ENCODE measurements at regions not wholly inside any gene's neighbourhood (a gene's known extent, or its start where the extent isn't known, plus 50 kb on each side); places are given as distances from the start of the nearest gene placed in this dataset.

DNA sequence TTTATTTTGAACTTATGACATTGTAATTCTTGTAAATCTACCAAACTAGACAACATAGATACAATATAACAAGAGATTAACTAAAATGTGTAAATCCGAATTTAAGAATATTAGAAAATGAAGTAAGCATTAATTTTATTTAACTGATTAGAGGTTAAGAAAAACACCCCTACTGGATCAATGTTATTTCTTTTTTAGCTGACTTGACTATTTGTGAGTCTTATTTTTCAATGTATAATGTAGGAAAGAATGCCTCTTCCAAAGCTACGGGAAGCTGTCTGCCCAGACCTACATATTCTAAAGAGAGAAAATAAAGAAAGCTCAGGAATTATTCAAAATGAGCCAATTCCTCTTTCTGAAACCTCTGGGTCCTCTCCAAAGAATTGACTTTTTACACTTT, 490.8 kb upstream of the CDH7 start:
- Histone ChIP-seq H3K79me1 (ENCODE audit: insufficient read depth, low read depth, low read length, poor library complexity, severe bottlenecking) (no peaks in the 10 kb centered on the region), H3K23ac (ENCODE audit: insufficient read length, low read depth, low read length) (no peak overlapping the region), H3T11ph (ENCODE audit: low read length) (no peak overlapping the region), H2BK5ac (ENCODE audit: insufficient read length, low read length) (no peak overlapping the region), H3K14ac (ENCODE audit: insufficient read depth, low read length) (no peak overlapping the region), H3K9me3 (ENCODE audit: control insufficient read depth, low read depth, low read length) (no peaks in the 10 kb centered on the region), H4K5ac (ENCODE audit: insufficient read length, low read depth, low read length) (no peak overlapping the region), H4K20me1 (ENCODE audit: control insufficient read depth, insufficient read depth, insufficient read length) (no peaks in the 10 kb centered on the region), H2BK120ac (ENCODE audit: low read depth, low read length, poor library complexity, severe bottlenecking) (no peak overlapping the region), H3K4me2 (ENCODE audit: insufficient read depth, insufficient read length, low read length) (no peak overlapping the region), H3K27me3 (ENCODE audit: insufficient read depth, low read length) (no peaks in the 10 kb centered on the region), H4K91ac (ENCODE audit: insufficient read length, low read depth, low read length) (no peak overlapping the region), H2BK15ac (ENCODE audit: low read depth, low read length) (no peak overlapping the region), H2AFZ (ENCODE audit: low read length) (no peak overlapping the region), H3K79me2 (ENCODE audit: insufficient read depth, low read length) (no peaks in the 10 kb centered on the region), H3K56ac (ENCODE audit: insufficient read length, low read depth, low read length) (no peak overlapping the region), H3K9ac (ENCODE audit: extremely low read depth, insufficient read length, low read length) (no peak overlapping the region), H2AK5ac (ENCODE audit: insufficient read length, low read length) (no peak overlapping the region), H2BK20ac (ENCODE audit: low read depth, low read length, poor library complexity, severe bottlenecking) (no peak overlapping the region), H4K8ac (replicated peaks; ENCODE audit: insufficient read length, low read depth, low read length) (no peak overlapping the region), H3K4me1 (ENCODE audit: insufficient read depth, low read length) (no peaks in the 10 kb centered on the region), H3K4ac (ENCODE audit: low read depth, low read length) (no peak overlapping the region), H2BK12ac (ENCODE audit: insufficient read length, low read depth, low read length) (no peak overlapping the region), H3K18ac (ENCODE audit: insufficient read length, low read depth, low read length) (no peak overlapping the region), H3K23me2 (ENCODE audit: insufficient read length, low read depth, low read length, poor library complexity, severe bottlenecking) (no peaks in the 10 kb centered on the region), H3K27ac (ENCODE audit: insufficient read length, low read depth, low read length) (no peak overlapping the region)
- no peaks in the 10 kb centered on the region for H3K36me3 Mint-ChIP-seq (ENCODE audit: insufficient read depth in 1 of 3, low read depth in 3 of 3)
- TF ChIP-seq, protein P1, sequence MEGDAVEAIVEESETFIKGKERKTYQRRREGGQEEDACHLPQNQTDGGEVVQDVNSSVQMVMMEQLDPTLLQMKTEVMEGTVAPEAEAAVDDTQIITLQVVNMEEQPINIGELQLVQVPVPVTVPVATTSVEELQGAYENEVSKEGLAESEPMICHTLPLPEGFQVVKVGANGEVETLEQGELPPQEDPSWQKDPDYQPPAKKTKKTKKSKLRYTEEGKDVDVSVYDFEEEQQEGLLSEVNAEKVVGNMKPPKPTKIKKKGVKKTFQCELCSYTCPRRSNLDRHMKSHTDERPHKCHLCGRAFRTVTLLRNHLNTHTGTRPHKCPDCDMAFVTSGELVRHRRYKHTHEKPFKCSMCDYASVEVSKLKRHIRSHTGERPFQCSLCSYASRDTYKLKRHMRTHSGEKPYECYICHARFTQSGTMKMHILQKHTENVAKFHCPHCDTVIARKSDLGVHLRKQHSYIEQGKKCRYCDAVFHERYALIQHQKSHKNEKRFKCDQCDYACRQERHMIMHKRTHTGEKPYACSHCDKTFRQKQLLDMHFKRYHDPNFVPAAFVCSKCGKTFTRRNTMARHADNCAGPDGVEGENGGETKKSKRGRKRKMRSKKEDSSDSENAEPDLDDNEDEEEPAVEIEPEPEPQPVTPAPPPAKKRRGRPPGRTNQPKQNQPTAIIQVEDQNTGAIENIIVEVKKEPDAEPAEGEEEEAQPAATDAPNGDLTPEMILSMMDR (conservative IDR thresholded peaks at IDR 0.05) = no peak
- no peaks in the 10 kb centered on the region for H3K9me3 Mint-ChIP-seq
- DNase-seq = no peak
- H3K27me3 Mint-ChIP-seq (ENCODE audit: low read depth) = peaks cover 8% of the 10 kb centered on the region
- H3K27ac Mint-ChIP-seq = no peak overlapping the region
- H3K4me1 Mint-ChIP-seq = peaks cover 7 to 8% of the 10 kb centered on the region in 2 experiments; a peak in 3 of 4 replicates
- no CpG with 5 or more reads among the region's 2 CpGs for WGBS (ENCODE audit: extremely low coverage, insufficient read length, low lambda C conversion rate)
- no peak overlapping the region for H3K4me3 Mint-ChIP-seq
